BE2C (cell line): ENCODE measurements at regions not wholly inside any gene's neighbourhood (a gene's known extent, or its start where the extent isn't known, plus 50 kb on each side); places are given as distances from the start of the nearest gene placed in this dataset.

ENCODE experiments used
- DNase-seq: peaks from one replicate; pipeline ENCODE4 v3.0.0-alpha.2; 2020
- H3K27me3 ChIP-seq: fragments of 250-450 bp; sonication (Bioruptor Pico); 2 replicates; pipeline ENCODE4 v1.5.1; 2020; ENCODE audit warnings: mild to moderate bottlenecking
- H3K36me3 ChIP-seq: fragments of 250-450 bp; sonication (Bioruptor Pico); 2 replicates; pipeline ENCODE4 v1.5.1; 2020; ENCODE audit warnings: mild to moderate bottlenecking
- H3K4me1 ChIP-seq: fragments of 250-450 bp; sonication (Bioruptor Pico); 2 replicates; pipeline ENCODE4 v1.5.1; 2020
- H3K4me3 ChIP-seq: 2 replicates; pipeline ENCODE4 v1.5.1; 2011; ENCODE audit warnings: low read depth, low read length
- H3K9me3 ChIP-seq: fragments of 250-450 bp; sonication (Bioruptor Pico); 2 replicates; pipeline ENCODE4 v1.5.1; 2020
- TF ChIP-seq, protein P1 (sequence below): IDR thresholded peaks from 2 replicates; pipeline ENCODE4 v1.5.1; 2012; ENCODE audit warnings: mild to moderate bottlenecking, low read depth, low read length

DNA sequence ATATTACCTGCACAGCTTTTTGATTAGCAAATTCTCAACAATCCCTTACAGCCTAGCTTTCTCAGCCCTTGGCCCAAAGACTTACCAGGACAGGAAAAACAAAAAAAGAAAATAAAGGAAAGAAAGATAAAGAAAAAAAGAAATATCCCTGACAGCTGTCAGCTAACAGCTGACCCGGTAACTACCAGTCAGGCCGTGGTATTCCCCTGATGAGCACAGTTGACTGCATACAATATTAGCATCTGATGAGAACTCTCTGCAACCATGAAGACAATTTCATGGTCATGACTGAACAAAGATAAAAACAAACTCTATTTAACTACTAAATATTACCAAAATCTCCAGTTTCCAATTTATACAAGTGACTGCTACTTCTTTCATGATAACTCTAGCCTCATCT, 798.8 kb downstream of the PLA2G4A start:
- H3K36me3 ChIP-seq, result no peaks in the 10 kb centered on the region
- TF ChIP-seq, protein P1, sequence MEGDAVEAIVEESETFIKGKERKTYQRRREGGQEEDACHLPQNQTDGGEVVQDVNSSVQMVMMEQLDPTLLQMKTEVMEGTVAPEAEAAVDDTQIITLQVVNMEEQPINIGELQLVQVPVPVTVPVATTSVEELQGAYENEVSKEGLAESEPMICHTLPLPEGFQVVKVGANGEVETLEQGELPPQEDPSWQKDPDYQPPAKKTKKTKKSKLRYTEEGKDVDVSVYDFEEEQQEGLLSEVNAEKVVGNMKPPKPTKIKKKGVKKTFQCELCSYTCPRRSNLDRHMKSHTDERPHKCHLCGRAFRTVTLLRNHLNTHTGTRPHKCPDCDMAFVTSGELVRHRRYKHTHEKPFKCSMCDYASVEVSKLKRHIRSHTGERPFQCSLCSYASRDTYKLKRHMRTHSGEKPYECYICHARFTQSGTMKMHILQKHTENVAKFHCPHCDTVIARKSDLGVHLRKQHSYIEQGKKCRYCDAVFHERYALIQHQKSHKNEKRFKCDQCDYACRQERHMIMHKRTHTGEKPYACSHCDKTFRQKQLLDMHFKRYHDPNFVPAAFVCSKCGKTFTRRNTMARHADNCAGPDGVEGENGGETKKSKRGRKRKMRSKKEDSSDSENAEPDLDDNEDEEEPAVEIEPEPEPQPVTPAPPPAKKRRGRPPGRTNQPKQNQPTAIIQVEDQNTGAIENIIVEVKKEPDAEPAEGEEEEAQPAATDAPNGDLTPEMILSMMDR, result no peak
- DNase-seq, result no peak
- no peak overlapping the region for H3K4me3 ChIP-seq
- peaks cover 10% of the 10 kb centered on the region; the same call in 1 of the 2 replicates for H3K9me3 ChIP-seq
- H3K4me1 ChIP-seq, result peaks cover 13% of the 10 kb centered on the region
- H3K27me3 ChIP-seq, result no peaks in the 10 kb centered on the region

GRCh38 chr1:187629075-187629474, 800.3 kb downstream of the PLA2G4A start:
- TF ChIP-seq, protein P1, result no peak
- H3K36me3 ChIP-seq, result no peaks in the 10 kb centered on the region
- no peak overlapping the region for H3K4me3 ChIP-seq
- peaks cover 13% of the 10 kb centered on the region for H3K4me1 ChIP-seq
- H3K9me3 ChIP-seq, result peaks cover 10% of the 10 kb centered on the region; the same call in 1 of the 2 replicates
- no peak for DNase-seq
- no peaks in the 10 kb centered on the region for H3K27me3 ChIP-seq

DNA sequence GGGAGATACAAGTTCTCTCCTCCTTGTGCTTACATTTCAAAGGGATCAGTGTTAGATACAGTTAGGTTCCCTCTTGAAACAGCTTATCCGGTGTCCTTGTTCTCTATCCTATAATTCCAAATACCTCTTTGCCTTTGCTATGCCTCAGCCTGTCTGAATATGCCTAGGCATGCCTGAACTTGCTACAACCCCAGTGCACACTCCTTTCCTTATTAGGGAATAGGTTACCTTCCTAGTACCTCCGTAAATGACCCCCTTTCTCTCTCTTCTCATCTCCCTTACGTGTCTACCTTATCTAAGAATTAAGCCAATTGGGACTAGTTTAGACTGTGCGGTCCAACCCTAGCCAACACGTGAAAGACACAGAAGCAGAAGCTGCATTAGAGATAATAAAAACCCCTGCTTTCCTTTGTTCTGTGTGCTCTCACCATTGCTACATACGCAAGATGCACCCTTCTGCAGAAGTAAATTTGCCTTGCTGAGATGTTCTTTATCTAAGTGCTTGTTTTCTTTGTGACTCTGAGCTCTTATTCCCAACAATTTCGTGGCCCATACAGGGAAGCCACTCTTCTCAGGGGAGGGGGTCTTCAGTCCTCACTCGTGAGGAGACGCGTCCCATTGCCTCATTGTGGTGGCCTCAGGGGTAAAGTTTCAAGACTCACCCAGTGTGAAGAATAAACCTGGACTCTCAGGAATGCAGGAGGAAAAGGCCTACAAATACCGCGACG, 802.1 kb downstream of the PLA2G4A start:
- Histone ChIP-seq H3K4me1 (peaks cover 9% of the 10 kb centered on the region), H3K36me3 (no peaks in the 10 kb centered on the region), H3K27me3 (no peaks in the 10 kb centered on the region), H3K9me3 (peaks cover 10% of the 10 kb centered on the region; the same call in 1 of the 2 replicates), H3K4me3 (no peak overlapping the region)
- no peak for DNase-seq
- TF ChIP-seq, protein P1, result no peak

DNA sequence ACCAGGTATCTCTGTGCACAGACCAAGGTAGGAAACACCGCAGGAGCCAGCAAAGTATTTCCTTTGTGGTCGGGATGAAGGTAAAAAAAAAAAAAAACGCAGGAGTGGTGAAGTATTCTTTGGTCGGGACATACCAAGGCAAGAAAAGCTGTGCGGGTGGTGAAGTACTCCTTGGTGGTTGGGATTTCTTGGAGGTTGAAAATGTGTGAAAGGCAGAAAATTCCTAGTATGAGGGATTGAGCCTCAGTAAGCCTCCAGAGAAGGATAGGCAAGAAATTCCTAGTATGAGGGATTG, 802.6 kb downstream of the PLA2G4A start:
- H3K9me3 ChIP-seq, result peaks cover 10% of the 10 kb centered on the region; the same call in 1 of the 2 replicates
- no peaks in the 10 kb centered on the region for H3K36me3 ChIP-seq
- TF ChIP-seq, protein P1, result no peak
- H3K4me3 ChIP-seq, result no peak overlapping the region
- H3K4me1 ChIP-seq, result peaks cover 7% of the 10 kb centered on the region; the same call in 1 of the 2 replicates
- H3K27me3 ChIP-seq, result no peaks in the 10 kb centered on the region
- no peak for DNase-seq

GRCh38 chr1:187631984-187632383, 803.2 kb downstream of the PLA2G4A start:
- Histone ChIP-seq H3K36me3 (no peaks in the 10 kb centered on the region), H3K9me3 (peaks cover 10% of the 10 kb centered on the region; the same call in 1 of the 2 replicates), H3K4me1 (peaks cover 7% of the 10 kb centered on the region; the same call in 1 of the 2 replicates), H3K27me3 (no peaks in the 10 kb centered on the region), H3K4me3 (no peak overlapping the region)
- DNase-seq, result no peak
- TF ChIP-seq, protein P1, result no peak

DNA sequence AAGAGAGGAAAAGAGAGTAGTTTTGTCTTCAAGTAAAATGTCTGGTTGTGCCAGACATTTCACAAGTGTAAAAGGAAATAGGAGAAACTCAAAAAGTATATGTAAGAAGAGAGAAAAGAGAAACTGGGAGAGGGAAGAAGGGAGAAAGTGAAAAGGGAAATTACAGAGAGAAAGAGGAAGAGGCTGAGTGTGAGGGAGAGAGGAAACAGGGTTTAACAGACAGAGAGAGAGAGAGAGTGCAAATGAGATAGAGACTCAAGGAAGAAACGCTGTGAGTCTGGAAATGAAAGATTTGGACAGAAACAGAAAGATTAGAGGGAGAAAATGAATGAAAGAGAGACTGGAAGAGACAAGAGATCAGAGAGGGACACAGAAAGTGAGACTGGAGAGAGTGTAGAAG, 806.2 kb downstream of the PLA2G4A start:
- DNase-seq, result no peak
- TF ChIP-seq, protein P1, result no peak
- Histone ChIP-seq H3K27me3 (no peaks in the 10 kb centered on the region), H3K9me3 (peaks cover 10% of the 10 kb centered on the region; the same call in 1 of the 2 replicates), H3K36me3 (no peaks in the 10 kb centered on the region), H3K4me1 (peaks cover 6% of the 10 kb centered on the region; the same call in 1 of the 2 replicates), H3K4me3 (no peak overlapping the region)
